PC-9 (cell line): ENCODE measurements at regions not wholly inside any gene's neighbourhood (a gene's known extent, or its start where the extent isn't known, plus 50 kb on each side); places are given as distances from the start of the nearest gene placed in this dataset.

ENCODE experiments used
- EZH2 ChIP-seq: fragments of 200-600 bp; sonication (generic); IDR thresholded peaks from 2 replicates; pipeline ENCODE4 v1.8.0; 2017; ENCODE audit warnings: antibody characterized with exemption, low read depth
- TF ChIP-seq, protein P1 (sequence below): fragments of 200-600 bp; sonication (generic); conservative IDR thresholded peaks from 2 replicates; pipeline ENCODE4 v1.6.1; 2017; ENCODE audit warnings: mixed run types, antibody characterized with exemption, mild to moderate bottlenecking, moderate library complexity

- no peak for TF ChIP-seq EZH2
- TF ChIP-seq, protein P1, sequence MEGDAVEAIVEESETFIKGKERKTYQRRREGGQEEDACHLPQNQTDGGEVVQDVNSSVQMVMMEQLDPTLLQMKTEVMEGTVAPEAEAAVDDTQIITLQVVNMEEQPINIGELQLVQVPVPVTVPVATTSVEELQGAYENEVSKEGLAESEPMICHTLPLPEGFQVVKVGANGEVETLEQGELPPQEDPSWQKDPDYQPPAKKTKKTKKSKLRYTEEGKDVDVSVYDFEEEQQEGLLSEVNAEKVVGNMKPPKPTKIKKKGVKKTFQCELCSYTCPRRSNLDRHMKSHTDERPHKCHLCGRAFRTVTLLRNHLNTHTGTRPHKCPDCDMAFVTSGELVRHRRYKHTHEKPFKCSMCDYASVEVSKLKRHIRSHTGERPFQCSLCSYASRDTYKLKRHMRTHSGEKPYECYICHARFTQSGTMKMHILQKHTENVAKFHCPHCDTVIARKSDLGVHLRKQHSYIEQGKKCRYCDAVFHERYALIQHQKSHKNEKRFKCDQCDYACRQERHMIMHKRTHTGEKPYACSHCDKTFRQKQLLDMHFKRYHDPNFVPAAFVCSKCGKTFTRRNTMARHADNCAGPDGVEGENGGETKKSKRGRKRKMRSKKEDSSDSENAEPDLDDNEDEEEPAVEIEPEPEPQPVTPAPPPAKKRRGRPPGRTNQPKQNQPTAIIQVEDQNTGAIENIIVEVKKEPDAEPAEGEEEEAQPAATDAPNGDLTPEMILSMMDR, result no peak
Measured at GRCh38 chr7:7051206-7051877, 131.0 kb upstream of the C1GALT1 start.
